B cell (primary cell): ENCODE measurements at regions not wholly inside any gene's neighbourhood (a gene's known extent, or its start where the extent isn't known, plus 50 kb on each side); places are given as distances from the start of the nearest gene placed in this dataset.

ENCODE experiments used
- ATAC-seq: fragments of 200-7000 bp; cut with Tn5 transposase; one replicate; pipeline ENCODE4 v1.10.0; 2021; ENCODE audit warnings: low read depth, mild to moderate bottlenecking, moderate number of reproducible peaks, moderate library complexity
- CTCF ChIA-PET: fragments of 350-600 bp; sonication (Branson Sonifier 250); formaldehyde crosslinking; loops from one replicate; lab custom pipeline; 2021; ENCODE audit warnings: antibody characterized with exemption, inconsistent platforms; lab: Charles Lee
- POLR2A ChIA-PET: fragments of 350-600 bp; sonication (Branson Sonifier 250); formaldehyde crosslinking; loops from one replicate; lab custom pipeline; 2021; ENCODE audit warnings: antibody characterized with exemption; lab: Charles Lee
- DNase-seq: peaks from one replicate; pipeline ENCODE4 v3.0.0; 2013
- H2AFZ ChIP-seq: 2 replicates; pipeline ENCODE4 v1.6.1; 2012; ENCODE audit warnings: mild to moderate bottlenecking, low read depth, low read length; ENCODE audit not compliant: insufficient read depth, poor library complexity, severe bottlenecking
- H3K27ac ChIP-seq, 2 donors: 1 replicate in 1 of 2; 2 replicates in 1 of 2; pipeline ENCODE4 v1.5.1; 2012 to 2013; ENCODE audit warnings: low read length in 2 of 2, mild to moderate bottlenecking in 2 of 2, moderate library complexity in 1 of 2
- H3K27me3 ChIP-seq, 4 experiments: fragments of 200-600 bp in 1 of 4; sonication (generic) in 1 of 4; replicated peaks in 1 of 4; 1 replicate in 2 of 4; 2 replicates in 2 of 4; pipeline versions ENCODE4 v1.6.1 to v1.7.0; 2013 to 2016; ENCODE audit warnings: low read length in 3 of 4, mild to moderate bottlenecking in 2 of 4, mixed read lengths in 1 of 4, moderate library complexity in 1 of 4; ENCODE audit not compliant: insufficient read depth in 4 of 4, control insufficient read depth in 3 of 4; ENCODE audit errors: control extremely low read depth in 1 of 4
- H3K36me3 ChIP-seq, 2 experiments: replicated peaks in 1 of 2; 1 replicate in 1 of 2; 2 replicates in 1 of 2; pipeline versions ENCODE4 v1.6.1 to v1.7.1; 2013; ENCODE audit warnings: low read length in 1 of 2; ENCODE audit not compliant: insufficient read depth in 2 of 2, control insufficient read depth in 1 of 2; ENCODE audit errors: control extremely low read depth in 1 of 2, extremely low read depth in 1 of 2
- H3K4me1 ChIP-seq, 2 donors: fragments of 200-600 bp in 1 of 2; sonication (generic) in 1 of 2; 1 replicate in 1 of 2; 2 replicates in 1 of 2; pipeline versions ENCODE4 v1.5.1 to v1.6.1; 2013 to 2017; ENCODE audit warnings: low read length in 2 of 2; ENCODE audit not compliant: control insufficient read depth in 2 of 2, insufficient read depth in 2 of 2
- H3K4me2 ChIP-seq: replicated peaks from 2 replicates; pipeline ENCODE3; 2012; ENCODE audit warnings: mild to moderate bottlenecking, low read depth, low read length; ENCODE audit not compliant: poor library complexity, severe bottlenecking
- H3K4me3 ChIP-seq, 5 experiments: fragments of 200-600 bp in 1 of 5; sonication (generic) in 1 of 5; 1 replicate in 3 of 5; 2 replicates in 2 of 5; pipeline versions ENCODE4 v1.5.1 to v1.7.0; 2011 to 2016; ENCODE audit warnings: low read length in 4 of 5, mild to moderate bottlenecking in 4 of 5, low read depth in 2 of 5, control low read depth in 1 of 5, moderate library complexity in 1 of 5; ENCODE audit not compliant: insufficient read depth in 1 of 5; ENCODE audit errors: control extremely low read depth in 1 of 5, extremely low read depth in 1 of 5
- H3K79me2 ChIP-seq: fragments of 200-600 bp; sonication (generic); one replicate; pipeline ENCODE4 v1.6.0; 2016; ENCODE audit warnings: low read length; ENCODE audit not compliant: control insufficient read depth, insufficient read depth
- H3K9ac ChIP-seq: fragments of 200-600 bp; sonication (generic); 2 replicates; pipeline ENCODE4 v1.6.1; 2017; ENCODE audit warnings: mild to moderate bottlenecking, low read length, moderate library complexity
- H3K9me3 ChIP-seq, 3 donors: one replicate each; pipeline versions ENCODE4 v1.6.1 to v1.7.1; 2013; ENCODE audit warnings: low read length in 2 of 3; ENCODE audit not compliant: control insufficient read depth in 2 of 3, insufficient read depth in 1 of 3; ENCODE audit errors: control extremely low read depth in 1 of 3
- H4K20me1 ChIP-seq: 2 replicates; pipeline ENCODE4 v1.6.0; 2012; ENCODE audit warnings: mild to moderate bottlenecking, low read length; ENCODE audit not compliant: insufficient read depth, control insufficient read depth, poor library complexity, severe bottlenecking
- H3K27ac Mint-ChIP-seq: one replicate; pipeline ENCODE4 v1.8.0; 2021; ENCODE audit warnings: mixed read lengths
- H3K27me3 Mint-ChIP-seq: one replicate; pipeline ENCODE4 v1.8.0; 2021; ENCODE audit warnings: mixed read lengths
- H3K4me1 Mint-ChIP-seq: one replicate; pipeline ENCODE4 v1.8.0; 2021; ENCODE audit warnings: mixed read lengths
- H3K4me3 Mint-ChIP-seq: one replicate; pipeline ENCODE4 v1.8.0; 2021; ENCODE audit warnings: mixed read lengths
- H3K9me3 Mint-ChIP-seq: one replicate; pipeline ENCODE4 v1.8.0; 2022; ENCODE audit warnings: mixed read lengths; ENCODE audit not compliant: insufficient read depth
- CTCF ChIP-seq: fragments of 200-600 bp; IDR thresholded peaks from one replicate; pipeline ENCODE4 v1.8.0; 2022; ENCODE audit warnings: antibody characterized with exemption, mild to moderate bottlenecking
- EZH2 ChIP-seq: IDR thresholded peaks from 2 replicates; pipeline ENCODE4 v1.6.1; 2012; ENCODE audit warnings: borderline replicate concordance, low read depth, mild to moderate bottlenecking, moderate library complexity, low read length; ENCODE audit not compliant: insufficient read depth, poor library complexity, severe bottlenecking
- WGBS: methylation state at CpG from one replicate; pipeline ENCODE4 v1.1.5; 2013; ENCODE audit warnings: missing lambda C conversion rate; ENCODE audit not compliant: insufficient coverage; 5-methylcytosine and 5-hydroxymethylcytosine counted together
- intact Hi-C: fragments of 100-400 bp; cut with micrococcal nuclease; formaldehyde crosslinking; loops from one replicate; pipeline ENCODE4 v1.10.0; 2022

GRCh38 chr3:25155652-25156471 lies 272.2 kb upstream of the RARB start:
- ATAC-seq (no peak), DNase-seq (no peak)
- Mint-ChIP-seq H3K27ac (no peak overlapping the region), H3K4me1 (no peaks in the 10 kb centered on the region), H3K9me3 (no peaks in the 10 kb centered on the region), H3K4me3 (no peak overlapping the region), H3K27me3 (no peaks in the 10 kb centered on the region)
- no peaks in the 10 kb centered on the region for H4K20me1 ChIP-seq
- 63% methylated on average over 3 of the region's 4 CpGs for WGBS
- H3K36me3 ChIP-seq, result no peaks in the 10 kb centered on the region
- ChIA-PET CTCF (no interaction called here), POLR2A (no interaction called here)
- no peaks in the 10 kb centered on the region for H3K9me3 ChIP-seq
- no peak overlapping the region for H3K9ac ChIP-seq
- H3K4me2 ChIP-seq, result no peak overlapping the region
- H3K4me1 ChIP-seq, result no peaks in the 10 kb centered on the region
- TF ChIP-seq CTCF (no peak), EZH2 (no peak)
- no peak overlapping the region for H2AFZ ChIP-seq
- H3K4me3 ChIP-seq, result no peak overlapping the region
- intact Hi-C loops, result no loop called here
- H3K27me3 ChIP-seq, result no peaks in the 10 kb centered on the region
- no peak overlapping the region for H3K27ac ChIP-seq
- no peaks in the 10 kb centered on the region for H3K79me2 ChIP-seq

GRCh38 chr3:25156626-25157025 lies 271.4 kb upstream of the RARB start:
- H3K9ac ChIP-seq, result no peak overlapping the region
- POLR2A ChIA-PET, result no interaction called here
- no peaks in the 10 kb centered on the region for H3K79me2 ChIP-seq
- no peak overlapping the region for H3K4me3 Mint-ChIP-seq
- H3K4me3 ChIP-seq, result no peak overlapping the region
- no peak overlapping the region for H3K27ac Mint-ChIP-seq
- H3K27ac ChIP-seq, result no peak overlapping the region
- no peak overlapping the region for H2AFZ ChIP-seq
- no peaks in the 10 kb centered on the region for H3K9me3 Mint-ChIP-seq
- H3K9me3 ChIP-seq, result no peaks in the 10 kb centered on the region
- H3K27me3 Mint-ChIP-seq, result no peaks in the 10 kb centered on the region
- DNase-seq (no peak), ATAC-seq (no peak)
- CTCF ChIA-PET, result no interaction called here
- TF ChIP-seq EZH2 (no peak), CTCF (no peak)
- intact Hi-C loops, result no loop called here
- no peaks in the 10 kb centered on the region for H3K27me3 ChIP-seq
- H3K4me1 Mint-ChIP-seq, result no peaks in the 10 kb centered on the region
- WGBS, result no CpG with 5 or more reads among the region's 5 CpGs
- H3K4me1 ChIP-seq, result no peaks in the 10 kb centered on the region
- no peaks in the 10 kb centered on the region for H3K36me3 ChIP-seq
- no peaks in the 10 kb centered on the region for H4K20me1 ChIP-seq
- no peak overlapping the region for H3K4me2 ChIP-seq
